ENCODE measurements at regions not wholly inside any gene's neighbourhood (a gene's known extent, or its start where the extent isn't known, plus 50 kb on each side); places are given as distances from the start of the nearest gene placed in this dataset.

DNA sequence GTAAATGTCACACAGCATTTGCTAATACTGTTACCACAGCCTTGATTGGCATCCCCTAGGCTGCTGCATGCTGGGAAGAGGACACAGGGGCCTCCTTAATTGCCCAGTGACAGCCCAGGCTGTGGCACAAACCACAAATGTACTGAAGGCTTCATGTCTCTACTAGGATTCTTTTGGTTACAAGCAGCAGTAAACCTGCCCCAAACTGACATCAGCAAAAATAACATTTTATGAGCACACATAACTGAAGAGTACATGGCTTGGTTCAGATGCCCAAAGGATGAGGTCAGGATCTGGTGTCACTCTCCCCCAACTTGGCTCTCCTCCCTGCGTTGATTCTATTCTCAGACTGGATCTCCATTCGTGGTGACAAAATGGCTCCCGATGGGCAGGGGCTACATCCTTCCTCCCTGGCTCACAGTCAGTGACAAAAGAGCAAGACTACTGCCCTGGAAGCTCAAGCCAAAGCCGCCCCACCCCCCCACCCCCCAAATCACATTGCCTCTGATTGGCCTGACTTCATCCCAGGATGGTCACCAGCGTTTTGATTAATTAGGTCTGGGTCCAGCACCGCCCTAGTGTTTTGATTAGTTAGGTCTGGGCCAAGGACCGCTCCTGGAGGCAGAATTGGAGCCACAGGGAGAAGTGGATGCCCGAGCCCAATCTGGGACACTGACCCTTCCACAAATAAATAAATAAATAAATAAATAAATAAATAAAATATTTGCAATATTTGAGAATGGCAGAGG lies 180.5 kb upstream of the RBPJ start:
- Histone ChIP-seq H3K9me3 (replicated peaks in 1 of 2; ENCODE audit: control insufficient read depth in 1 of 2, insufficient read depth in 1 of 2, low read length in 2 of 2) (no peaks in the 10 kb centered on the region), H3K4me3 (replicated peaks in 1 of 3; ENCODE audit: low read depth in 2 of 3, low read length in 3 of 3) (no peak overlapping the region), H3K27ac (ENCODE audit: low read depth in 1 of 2, low read length in 2 of 2) (no peak overlapping the region), H3K4me1 (ENCODE audit: control insufficient read depth in 1 of 2, insufficient read depth in 2 of 2, low read length in 2 of 2) (peaks cover 24 to 31% of the 10 kb centered on the region in 2 donors), H3K79me2 (ENCODE audit: insufficient read depth, low read length) (no peaks in the 10 kb centered on the region), H3K9ac (ENCODE audit: insufficient read depth, low read length, poor library complexity, severe bottlenecking) (no peak overlapping the region), H4K20me1 (ENCODE audit: insufficient read depth, low read length) (no peaks in the 10 kb centered on the region), H3K4me2 (replicated peaks; ENCODE audit: extremely low read depth, low read length, poor library complexity, severe bottlenecking) (no peak overlapping the region), H3K27me3 (ENCODE audit: control insufficient read depth in 2 of 2, insufficient read depth in 2 of 2, low read length in 2 of 2) (no peaks in the 10 kb centered on the region), H2AFZ (ENCODE audit: insufficient read depth, low read depth, low read length, poor library complexity, severe bottlenecking) (no peak overlapping the region), H3K36me3 (replicated peaks in 1 of 2; ENCODE audit: control insufficient read depth in 1 of 2, insufficient read depth in 2 of 2, low read length in 2 of 2) (no peaks in the 10 kb centered on the region)
- intact Hi-C loops (cut with micrococcal nuclease): no loop called here
- Mint-ChIP-seq H3K27ac (no peak overlapping the region), H3K9me3 (no peaks in the 10 kb centered on the region), H3K36me3 (peaks cover 2 to 5% of the 10 kb centered on the region in 2 donors), H3K4me1 (peaks cover 32% of the 10 kb centered on the region), H3K27me3 (ENCODE audit: low read depth in 3 of 3) (peaks cover 0 to 3% (median 2%) of the 10 kb centered on the region in 3 donors), H3K4me3 (no peak overlapping the region)
- 80% methylated on average over 1 of the region's 8 CpGs for WGBS (ENCODE audit: insufficient coverage)
- TF ChIP-seq, protein P1, sequence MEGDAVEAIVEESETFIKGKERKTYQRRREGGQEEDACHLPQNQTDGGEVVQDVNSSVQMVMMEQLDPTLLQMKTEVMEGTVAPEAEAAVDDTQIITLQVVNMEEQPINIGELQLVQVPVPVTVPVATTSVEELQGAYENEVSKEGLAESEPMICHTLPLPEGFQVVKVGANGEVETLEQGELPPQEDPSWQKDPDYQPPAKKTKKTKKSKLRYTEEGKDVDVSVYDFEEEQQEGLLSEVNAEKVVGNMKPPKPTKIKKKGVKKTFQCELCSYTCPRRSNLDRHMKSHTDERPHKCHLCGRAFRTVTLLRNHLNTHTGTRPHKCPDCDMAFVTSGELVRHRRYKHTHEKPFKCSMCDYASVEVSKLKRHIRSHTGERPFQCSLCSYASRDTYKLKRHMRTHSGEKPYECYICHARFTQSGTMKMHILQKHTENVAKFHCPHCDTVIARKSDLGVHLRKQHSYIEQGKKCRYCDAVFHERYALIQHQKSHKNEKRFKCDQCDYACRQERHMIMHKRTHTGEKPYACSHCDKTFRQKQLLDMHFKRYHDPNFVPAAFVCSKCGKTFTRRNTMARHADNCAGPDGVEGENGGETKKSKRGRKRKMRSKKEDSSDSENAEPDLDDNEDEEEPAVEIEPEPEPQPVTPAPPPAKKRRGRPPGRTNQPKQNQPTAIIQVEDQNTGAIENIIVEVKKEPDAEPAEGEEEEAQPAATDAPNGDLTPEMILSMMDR (IDR thresholded peaks at IDR 0.05): no peak
- no peak for DNase-seq

DNA sequence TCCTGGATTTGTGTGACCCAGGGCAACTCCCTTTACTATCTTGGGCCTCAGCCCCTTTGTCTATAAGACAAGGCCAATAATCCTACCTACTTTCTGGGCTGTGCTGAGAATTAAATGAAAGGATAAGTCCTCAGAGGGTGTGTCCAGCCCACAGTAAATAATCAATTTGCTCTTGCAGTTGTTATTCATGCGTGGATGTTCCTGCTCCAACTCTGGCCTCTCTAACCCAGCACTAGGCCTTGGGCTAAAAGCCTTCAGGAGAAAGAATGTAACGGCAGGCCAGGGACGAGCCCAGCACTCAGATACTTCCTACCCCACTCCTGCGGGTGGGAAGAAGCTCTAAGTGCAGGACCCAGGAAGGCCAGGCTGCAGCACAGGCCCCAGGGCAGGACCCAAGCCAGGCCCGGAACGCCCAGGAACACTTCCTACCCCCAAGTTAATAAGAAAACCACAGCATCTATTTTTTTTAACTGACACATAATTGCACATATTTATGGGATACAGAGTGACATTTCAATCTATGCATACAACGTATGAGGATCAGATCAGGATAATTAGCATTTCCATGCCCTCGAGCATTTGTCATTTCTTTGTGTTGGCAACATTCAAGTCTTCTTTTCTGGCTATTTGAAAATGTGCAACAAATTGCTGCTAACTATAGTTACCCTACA lies 179.6 kb upstream of the RBPJ start:
- peaks cover 35% of the 10 kb centered on the region for H3K4me1 Mint-ChIP-seq
- H3K27me3 ChIP-seq (ENCODE audit: control insufficient read depth in 2 of 2, insufficient read depth in 2 of 2, low read length in 2 of 2): no peaks in the 10 kb centered on the region
- DNase-seq: no peak
- TF ChIP-seq, protein P1 (IDR thresholded peaks at IDR 0.05): no peak
- H3K27ac Mint-ChIP-seq: peak overlapping the region in 2 of 7 donors; percentile 50 to 53
- peaks cover 0 to 1% (median 0%) of the 10 kb centered on the region in 7 donors for H3K9me3 Mint-ChIP-seq
- H3K9ac ChIP-seq (ENCODE audit: insufficient read depth, low read length, poor library complexity, severe bottlenecking): no peak overlapping the region
- WGBS (ENCODE audit: insufficient coverage): 62% methylated on average over 3 of the region's 8 CpGs
- H3K4me1 ChIP-seq (ENCODE audit: control insufficient read depth in 1 of 2, insufficient read depth in 2 of 2, low read length in 2 of 2): peaks cover 24 to 32% of the 10 kb centered on the region in 2 donors
- H3K79me2 ChIP-seq (ENCODE audit: insufficient read depth, low read length): no peaks in the 10 kb centered on the region
- no peaks in the 10 kb centered on the region for H3K36me3 ChIP-seq (replicated peaks in 1 of 2; ENCODE audit: control insufficient read depth in 1 of 2, insufficient read depth in 2 of 2, low read length in 2 of 2)
- H3K4me3 ChIP-seq (replicated peaks in 1 of 3; ENCODE audit: low read depth in 2 of 3, low read length in 3 of 3): no peak overlapping the region
- H3K9me3 ChIP-seq (replicated peaks in 1 of 2; ENCODE audit: control insufficient read depth in 1 of 2, insufficient read depth in 1 of 2, low read length in 2 of 2): no peaks in the 10 kb centered on the region
- intact Hi-C loops (cut with micrococcal nuclease): no loop called here
- H3K4me3 Mint-ChIP-seq: peak overlapping the region in 1 of 2 donors; percentile 64
- no peaks in the 10 kb centered on the region for H4K20me1 ChIP-seq (ENCODE audit: insufficient read depth, low read length)
- H3K4me2 ChIP-seq (replicated peaks; ENCODE audit: extremely low read depth, low read length, poor library complexity, severe bottlenecking): no peak overlapping the region
- H3K27me3 Mint-ChIP-seq (ENCODE audit: low read depth in 3 of 3): peaks cover 2% of the 10 kb centered on the region in 3 donors
- no peak overlapping the region for H3K27ac ChIP-seq (ENCODE audit: low read depth in 1 of 2, low read length in 2 of 2)
- peaks cover 2 to 5% of the 10 kb centered on the region in 2 donors for H3K36me3 Mint-ChIP-seq
- H2AFZ ChIP-seq (ENCODE audit: insufficient read depth, low read depth, low read length, poor library complexity, severe bottlenecking): peak overlapping the region; percentile 55

Measured in CD14-positive monocyte (primary cell).